IPS-NIHi11 (cell line): ENCODE measurements at regions not wholly inside any gene's neighbourhood (a gene's known extent, or its start where the extent isn't known, plus 50 kb on each side); places are given as distances from the start of the nearest gene placed in this dataset.
A peak's percentile ranks its signal among the peaks of the same experiment; 100 is the strongest.
"Not testable (repeated sequence)": the region's sequence is repeated elsewhere in the genome, so short reads cannot be mapped to it uniquely, and the experiment has no call there.

ENCODE experiments used
- DNase-seq: peaks from one replicate; pipeline ENCODE4 v3.0.0; 2012; ENCODE audit warnings: mixed read lengths, low spot score

DNA sequence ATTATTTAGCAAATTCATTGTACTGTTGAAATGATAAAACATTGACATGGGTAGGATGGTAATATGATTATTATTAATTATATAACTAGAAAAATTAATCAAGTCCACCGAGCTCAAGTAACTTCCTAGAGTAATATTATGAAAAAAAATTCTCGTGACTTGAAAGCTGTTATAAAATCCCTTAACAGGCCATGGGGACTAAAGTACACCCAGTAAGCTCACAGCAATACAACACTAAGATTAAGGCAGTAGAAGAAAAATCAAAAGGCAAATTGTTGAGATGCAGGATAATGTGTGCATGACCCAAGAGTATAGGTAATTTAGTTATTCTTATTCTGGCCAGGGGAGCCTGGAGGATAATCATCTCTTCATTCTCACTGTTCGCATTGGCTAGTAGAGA is 162.6 kb upstream of the LRIG3 start:
- DNase-seq, result no peak

- DNase-seq, result no peak
Observed at GRCh38 chr12:59080101-59080500, 159.8 kb upstream of the LRIG3 start.

GRCh38 chr12:59079472-59079871 is 159.2 kb upstream of the LRIG3 start:
- DNase-seq, result no peak

DNA sequence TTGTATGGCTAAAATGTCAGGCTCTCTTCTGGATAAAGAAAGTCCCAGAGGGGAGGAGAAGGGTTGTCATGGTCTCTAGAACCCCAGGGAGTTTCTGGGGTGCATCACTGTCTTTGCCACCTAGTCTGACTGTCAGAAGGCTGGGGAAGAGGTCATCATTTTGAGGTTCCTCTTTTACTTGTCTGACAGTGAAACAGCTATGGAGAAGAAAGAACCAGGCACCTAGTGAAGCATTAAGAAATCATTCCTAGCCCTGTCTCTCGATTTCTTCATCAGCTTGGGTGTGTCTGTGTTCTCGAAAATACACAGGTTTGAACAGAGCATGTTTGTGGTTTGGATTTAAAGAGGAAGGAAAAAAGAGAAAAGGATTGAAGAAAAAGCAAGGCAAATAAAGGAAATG is 158.7 kb upstream of the LRIG3 start:
- no peak for DNase-seq

DNA sequence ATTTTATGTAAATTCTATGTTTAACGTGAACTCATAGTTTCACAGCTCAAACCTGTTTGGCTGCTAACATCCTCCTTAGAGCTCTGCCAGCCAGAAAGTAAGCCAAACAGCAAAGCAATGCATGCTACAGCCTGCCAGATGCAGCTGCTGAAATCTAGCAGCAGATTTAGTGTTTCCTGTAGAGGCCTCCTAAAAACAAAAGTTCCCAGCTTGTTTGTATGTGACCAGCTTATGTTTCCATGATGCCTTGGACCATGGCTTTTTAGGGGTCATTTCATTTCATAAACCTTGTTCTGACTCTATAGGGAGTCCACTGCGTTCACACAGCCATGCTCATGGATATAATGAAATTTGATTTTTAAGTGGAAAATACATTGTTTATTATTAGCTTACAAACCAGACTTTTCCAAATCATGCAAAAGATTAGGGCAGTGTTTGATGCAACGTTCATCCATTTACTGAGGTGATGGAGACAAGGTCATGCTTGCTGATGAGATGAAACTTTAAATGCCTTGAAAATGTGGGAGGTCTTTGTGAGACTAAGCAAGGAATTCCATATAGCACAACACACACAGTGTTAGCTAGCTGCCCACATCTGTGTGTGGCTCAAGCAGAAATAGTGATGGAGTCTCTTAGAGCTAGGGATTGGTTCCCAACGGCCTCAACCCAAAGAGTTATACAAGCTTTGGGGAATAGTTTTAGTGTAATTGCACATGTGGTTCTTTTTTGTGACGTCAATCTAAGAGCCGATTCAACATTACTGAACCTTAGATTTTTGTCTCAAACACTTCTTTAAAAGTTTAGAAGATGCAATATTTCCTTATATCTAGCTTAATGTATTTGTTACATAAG is 157.5 kb upstream of the LRIG3 start:
- DNase-seq, result no peak

DNA sequence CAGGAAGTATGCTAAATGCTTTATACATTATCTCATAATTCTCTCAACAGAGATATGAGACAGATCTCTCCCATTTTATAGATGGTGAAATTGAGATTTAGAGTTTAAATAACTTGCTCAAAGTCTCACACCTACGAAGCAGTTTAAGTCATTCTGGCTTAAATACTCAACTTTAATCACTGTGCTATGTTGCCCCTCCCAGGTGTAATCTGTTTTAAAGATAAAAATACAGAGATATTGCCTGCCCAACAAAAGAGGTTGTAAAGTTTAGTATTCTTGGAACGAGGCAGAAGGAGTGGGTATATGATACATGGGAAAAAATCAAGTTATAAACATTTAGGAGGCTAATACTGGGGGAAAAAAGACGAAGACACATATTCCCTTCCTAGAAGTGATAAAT is 156.8 kb upstream of the LRIG3 start:
- DNase-seq, result no peak

DNA sequence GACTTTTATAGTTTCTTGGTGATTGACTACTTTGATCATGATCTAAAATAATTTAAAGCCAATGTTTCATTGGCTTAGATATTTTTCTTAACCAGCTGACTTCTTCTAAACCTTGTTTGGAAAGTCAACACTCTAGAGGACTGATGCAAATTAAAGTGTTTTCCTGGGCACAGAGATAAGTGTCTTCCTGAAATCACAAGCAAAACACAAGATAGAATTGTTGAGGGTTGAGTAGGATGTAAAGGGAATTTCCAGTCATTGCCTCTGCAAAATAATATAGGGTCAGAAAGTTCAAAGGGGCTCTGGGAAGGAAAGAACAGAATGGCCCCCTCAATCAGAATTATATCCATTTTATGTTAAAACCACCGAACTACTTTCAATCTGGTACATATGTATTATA is 156.3 kb upstream of the LRIG3 start:
- no peak for DNase-seq

GRCh38 chr12:59075968-59076490 is 155.7 kb upstream of the LRIG3 start:
- DNase-seq, result no peak

- DNase-seq, result no peak
Observed at GRCh38 chr12:59075141-59075540, 154.8 kb upstream of the LRIG3 start.

- no peak for DNase-seq
Observed at GRCh38 chr12:59070322-59070933, 150.1 kb upstream of the LRIG3 start.

DNA sequence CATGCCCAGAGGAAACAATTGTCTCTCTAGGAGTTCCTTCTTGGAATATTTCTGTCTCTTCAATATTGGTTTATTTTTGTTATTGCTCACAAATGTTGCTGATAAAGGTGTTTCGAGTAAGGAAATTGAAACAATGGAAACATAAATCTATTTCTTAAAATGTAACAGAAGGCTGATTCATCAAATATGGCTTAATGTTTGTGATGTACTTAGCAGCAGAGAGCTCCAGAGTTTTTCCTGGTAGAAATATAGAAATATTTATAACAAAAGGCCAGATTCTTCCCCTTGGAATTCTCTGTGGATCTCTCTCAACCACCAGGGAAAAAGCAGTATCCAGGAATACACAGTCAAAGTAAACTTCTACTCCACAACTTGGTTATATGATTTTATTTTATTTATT is 149.2 kb upstream of the LRIG3 start:
- DNase-seq, result no peak

DNA sequence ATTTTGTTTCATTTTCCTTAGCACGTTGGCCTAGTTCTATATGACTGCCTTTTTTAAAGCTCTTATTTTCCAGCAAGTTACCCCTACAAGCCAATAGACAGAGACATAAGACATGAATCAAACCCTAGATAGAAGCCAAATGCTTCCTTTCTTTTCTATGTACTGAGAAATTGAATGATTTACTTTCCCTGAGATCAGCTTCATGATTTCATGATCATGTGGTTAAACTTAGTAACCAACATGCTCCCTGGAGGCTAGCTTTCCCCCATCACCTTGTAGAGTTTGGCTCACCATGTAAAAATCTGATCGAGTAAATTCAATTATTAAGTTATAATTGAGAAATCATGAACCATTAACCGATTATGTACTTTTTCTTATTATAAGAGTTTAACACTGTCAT is 148.1 kb upstream of the LRIG3 start:
- no peak for DNase-seq

DNA sequence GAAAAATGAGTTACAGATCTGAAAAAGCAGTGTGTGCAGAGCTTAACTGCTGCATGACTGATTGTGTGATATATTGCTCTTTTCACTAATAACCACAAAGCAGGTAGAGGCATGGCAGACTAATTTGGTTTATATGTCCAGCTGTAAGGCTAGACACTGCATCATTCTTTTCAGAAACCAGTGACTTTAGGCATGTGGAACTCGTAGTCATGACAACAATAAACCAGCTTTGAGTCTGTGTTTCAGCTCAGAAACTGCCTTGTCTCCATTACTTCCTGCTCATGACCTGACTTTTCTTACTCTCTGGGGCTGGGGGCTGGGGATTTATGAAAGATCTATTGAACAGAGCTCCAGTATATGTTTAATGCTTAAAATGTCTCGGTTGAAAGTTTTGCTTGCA is 146.8 kb upstream of the LRIG3 start:
- DNase-seq, result peak; percentile 55

GRCh38 chr12:59066445-59066844 is 146.1 kb upstream of the LRIG3 start:
- no peak for DNase-seq

DNA sequence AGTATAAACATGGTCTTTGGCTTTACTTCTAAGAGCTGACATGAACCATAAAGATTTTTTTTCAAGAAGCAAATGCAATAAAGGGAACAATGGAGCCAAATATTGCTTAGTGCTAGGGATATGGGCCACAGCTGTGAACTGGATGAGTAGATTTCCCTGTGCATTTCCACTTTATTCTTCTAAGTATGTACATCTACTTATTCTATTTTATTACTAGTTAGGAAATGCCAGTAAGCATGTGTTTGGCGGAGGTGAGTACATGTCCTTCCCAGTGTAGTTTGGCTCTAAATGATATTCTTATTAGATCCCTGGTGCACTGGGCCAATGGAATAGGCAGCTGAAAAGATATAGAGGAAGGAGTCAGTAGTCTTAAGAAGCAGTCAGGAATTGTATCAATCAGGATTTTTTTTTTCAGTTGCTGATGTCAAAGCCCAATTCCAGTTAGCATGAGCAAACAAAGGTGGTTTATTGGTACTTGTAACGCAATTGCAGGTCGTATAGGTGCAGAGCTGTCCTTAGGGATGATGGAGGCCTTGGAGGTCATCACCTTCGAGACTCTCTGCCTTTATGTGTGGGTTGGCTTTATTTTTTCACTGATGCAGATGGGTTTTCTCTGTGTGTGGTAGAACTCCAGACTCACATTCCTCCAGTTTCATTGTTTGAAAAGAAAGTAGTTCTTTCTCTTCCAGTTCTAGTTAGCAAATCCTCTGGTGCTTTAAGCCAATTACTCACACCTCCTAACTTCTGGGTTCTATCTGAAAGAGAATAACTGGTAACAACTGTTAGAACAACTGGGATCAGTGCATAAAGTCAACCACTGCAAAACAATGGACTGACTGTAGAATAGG is 139.0 kb upstream of the LRIG3 start:
- no peak for DNase-seq

DNA sequence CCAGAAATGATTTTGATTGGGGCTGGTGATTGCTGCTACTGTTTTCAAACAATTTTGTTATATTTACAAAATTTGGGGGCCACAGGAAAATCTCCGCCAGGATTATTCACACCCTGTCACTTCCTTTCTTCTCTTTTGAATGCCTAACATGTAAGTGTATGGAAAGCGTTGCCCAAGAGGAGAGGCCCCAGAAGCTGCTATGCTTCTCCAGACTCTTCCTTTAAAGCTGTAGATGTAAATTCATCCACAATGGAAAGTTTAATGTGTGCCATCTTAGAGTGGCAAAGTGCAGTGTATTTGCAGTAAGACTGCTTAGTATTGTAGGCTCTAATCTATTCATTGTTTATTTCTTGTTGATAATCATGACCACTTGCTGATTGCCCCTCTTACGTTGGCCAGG is 136.7 kb upstream of the LRIG3 start:
- DNase-seq, result no peak

DNA sequence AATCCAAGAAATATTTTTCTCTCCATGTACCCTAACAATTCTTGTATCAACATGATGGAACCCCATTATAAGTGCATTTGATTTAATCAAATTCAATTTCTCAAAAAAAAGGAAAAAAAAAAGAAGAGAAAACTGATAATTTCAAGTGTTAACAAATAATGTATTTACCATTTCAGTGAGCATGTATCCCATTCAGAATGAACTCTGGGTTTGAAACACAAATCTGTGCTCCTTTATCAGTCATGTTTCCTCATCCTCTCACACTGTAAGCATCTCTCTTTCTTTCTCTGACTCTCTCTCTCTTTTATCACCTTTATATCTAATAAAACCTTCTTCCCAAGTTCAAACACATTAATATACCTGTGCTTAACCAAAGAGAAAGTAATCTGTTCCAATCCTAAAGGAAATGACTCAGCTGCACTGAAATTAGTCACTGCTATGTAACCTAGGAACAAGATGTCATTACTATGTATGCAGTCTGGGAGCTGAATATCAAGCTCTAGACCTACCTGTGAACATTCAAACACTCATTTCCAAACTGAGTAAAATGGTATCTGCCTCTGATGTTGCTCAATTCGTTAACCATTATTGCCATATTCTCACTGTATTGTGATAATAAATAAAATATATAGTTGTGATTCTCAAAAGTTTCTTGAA is 135.0 kb upstream of the LRIG3 start:
- no peak for DNase-seq

DNA sequence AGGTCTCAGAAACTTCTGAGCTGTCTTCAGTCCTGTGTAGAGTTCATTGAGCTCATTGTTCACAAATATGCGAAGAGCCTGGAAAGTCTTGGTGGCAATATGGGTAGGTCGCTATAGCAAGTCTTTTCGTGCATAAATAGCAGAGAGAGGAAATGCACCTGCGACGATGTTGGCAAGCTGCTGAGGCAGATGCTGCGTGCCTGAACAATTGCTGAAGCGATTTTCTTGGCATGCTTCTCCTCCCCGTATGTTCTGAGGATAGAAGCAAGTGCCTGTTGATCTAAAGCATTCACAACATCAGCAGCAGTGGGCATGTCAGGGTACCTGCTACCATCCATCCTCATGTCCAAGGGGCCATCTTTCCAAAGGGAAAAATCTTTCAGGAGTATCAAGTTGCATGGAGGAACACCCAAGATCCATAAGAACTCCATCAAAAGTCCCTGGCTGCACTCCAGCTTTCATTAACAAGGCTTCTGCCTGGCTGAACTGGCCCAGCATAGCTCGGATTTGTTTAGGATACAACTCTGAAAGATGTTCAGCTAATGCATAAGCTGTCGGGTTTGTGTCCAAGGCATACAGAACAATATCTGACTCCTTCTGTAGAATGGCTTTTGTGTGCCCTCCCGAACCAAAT is 133.1 kb upstream of the LRIG3 start:
- not testable (repeated sequence) for DNase-seq

- no peak for DNase-seq
Observed at GRCh38 chr12:59046763-59047534, 126.6 kb upstream of the LRIG3 start.

- no peak for DNase-seq
Observed at GRCh38 chr12:59044791-59045190, 124.5 kb upstream of the LRIG3 start.
